ENCODE measurements at regions not wholly inside any gene's neighbourhood (a gene's known extent, or its start where the extent isn't known, plus 50 kb on each side); places are given as distances from the start of the nearest gene placed in this dataset.

DNA sequence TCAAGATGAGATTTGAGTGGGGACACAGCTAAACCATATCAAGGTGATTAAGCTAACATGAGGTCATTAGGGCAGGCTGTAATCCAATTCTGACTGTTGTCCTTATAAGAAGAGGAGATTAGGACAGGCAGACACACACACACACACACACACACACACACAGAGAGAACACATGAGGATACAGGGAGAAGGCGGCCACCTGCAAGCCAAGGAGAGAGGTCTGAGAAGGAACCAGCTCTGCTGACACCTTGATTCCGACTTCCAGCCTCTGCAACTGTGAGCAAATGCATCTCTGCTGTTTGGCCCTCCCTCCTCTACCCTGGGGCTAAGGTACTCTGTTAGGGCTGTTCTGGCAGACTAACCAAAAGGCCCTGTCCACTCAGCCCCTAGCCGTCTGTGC is 112.5 kb upstream of the GSC start:
- no peak for DNase-seq

DNA sequence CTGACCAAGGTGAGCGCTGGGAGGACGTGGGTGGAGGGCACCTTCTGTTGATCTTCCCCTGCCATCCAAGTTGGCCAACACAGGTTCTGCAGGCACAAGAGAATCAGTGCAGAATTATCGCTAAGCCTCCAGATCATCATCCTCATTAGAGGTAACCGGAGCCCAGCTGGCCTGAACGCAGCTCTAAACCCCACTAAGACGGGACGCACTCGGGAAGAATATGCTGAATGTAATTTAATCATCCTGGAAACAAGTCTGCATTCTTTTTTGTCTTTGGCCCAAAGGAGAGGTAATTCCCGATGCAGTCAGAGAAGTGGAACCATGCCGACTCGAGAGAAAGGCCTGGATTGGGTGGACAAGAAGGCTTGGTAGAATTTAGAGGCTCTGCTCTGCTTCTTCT is 111.0 kb upstream of the GSC start:
- no peak for DNase-seq

DNA sequence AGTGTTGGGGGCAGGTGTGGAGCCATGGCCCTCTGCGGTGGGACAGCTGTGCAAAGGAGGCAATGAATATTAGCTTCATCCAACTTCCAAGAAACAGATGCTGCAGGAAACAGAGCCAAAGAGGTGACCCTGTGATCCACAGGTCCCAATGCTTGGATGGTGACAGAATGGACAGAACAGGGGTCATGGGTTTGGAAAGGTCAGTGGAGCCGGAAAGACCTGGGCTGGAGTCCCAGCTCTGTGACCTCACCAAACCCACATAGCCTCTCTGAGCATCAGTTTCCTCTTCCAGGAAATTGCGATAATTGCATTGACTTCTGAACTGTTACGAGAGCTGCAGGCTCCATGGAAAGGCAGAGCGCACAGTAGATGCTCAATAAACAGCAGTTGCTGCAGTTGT is 110.2 kb upstream of the GSC start:
- DNase-seq: no peak

DNA sequence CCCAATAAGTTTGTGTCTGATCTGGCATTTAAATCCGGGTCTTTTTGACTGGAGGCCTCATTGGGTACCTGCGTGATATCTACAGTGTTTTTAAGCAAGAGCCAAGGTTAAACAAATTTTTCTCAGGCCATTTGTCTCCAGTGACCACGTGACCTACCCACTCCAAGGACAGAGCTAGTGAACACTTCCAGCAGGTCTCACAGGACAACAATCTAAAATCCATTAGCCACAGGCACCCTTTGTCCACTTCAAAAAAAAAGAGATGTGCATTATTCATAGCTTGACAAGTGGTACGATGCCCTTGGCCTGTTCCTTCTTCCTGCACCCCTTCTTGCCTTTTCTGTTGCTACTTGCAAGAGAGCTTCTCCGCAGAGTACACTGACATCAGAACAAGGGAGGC is 109.6 kb upstream of the GSC start:
- no peak for DNase-seq

DNA sequence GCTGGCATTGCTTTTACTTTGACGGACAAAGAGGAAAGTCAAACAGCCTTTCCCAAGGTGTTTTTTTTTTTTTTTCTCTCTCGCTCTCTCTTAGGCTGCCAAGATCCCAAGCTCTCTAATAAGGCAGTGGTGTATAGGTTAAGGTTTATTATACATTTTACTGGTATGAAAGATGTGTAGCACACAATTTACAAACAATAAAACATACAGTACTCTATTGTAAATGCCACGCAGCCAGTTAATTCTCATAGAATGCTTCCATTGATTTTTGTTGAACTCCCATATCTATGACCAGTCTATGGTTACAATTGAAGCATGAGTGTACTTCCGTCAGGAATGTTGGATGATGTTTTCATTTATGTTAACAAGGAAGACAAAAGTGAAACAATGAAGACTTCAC is 106.4 kb upstream of the GSC start:
- DNase-seq: no peak

DNA sequence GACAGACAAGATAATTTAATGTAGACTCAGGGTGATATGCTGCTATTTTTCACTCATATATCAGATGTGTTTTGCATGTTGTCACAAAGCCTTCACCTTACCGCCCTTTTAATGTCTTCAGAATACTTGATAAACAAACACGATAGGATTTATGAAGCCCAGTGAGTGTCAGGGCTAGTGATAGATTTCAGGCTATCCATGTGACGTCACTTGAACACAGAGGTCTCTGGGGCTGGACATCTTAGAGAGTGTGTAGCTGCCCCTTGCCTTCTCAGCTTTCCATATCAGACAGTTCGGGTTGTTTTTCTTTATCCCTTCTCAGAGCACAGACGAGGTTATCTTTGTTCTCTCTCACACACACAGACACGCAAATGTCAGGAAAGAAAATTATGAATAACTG is 105.3 kb upstream of the GSC start:
- no peak for DNase-seq

DNA sequence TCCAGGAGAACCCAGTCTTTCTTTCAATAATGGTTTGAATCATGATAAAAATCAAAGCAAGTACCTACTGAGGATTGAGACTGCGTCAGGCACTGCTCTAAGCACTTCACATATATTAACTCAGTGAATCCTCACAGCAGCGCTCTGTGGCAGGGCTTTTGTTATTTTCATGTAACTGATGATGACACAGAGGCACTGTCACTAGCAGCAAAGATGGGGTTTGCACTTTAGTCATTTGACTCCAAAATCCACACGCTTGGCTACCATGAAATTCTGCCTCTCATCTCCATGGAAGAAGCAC is 98.8 kb upstream of the GSC start:
- no peak for DNase-seq

DNA sequence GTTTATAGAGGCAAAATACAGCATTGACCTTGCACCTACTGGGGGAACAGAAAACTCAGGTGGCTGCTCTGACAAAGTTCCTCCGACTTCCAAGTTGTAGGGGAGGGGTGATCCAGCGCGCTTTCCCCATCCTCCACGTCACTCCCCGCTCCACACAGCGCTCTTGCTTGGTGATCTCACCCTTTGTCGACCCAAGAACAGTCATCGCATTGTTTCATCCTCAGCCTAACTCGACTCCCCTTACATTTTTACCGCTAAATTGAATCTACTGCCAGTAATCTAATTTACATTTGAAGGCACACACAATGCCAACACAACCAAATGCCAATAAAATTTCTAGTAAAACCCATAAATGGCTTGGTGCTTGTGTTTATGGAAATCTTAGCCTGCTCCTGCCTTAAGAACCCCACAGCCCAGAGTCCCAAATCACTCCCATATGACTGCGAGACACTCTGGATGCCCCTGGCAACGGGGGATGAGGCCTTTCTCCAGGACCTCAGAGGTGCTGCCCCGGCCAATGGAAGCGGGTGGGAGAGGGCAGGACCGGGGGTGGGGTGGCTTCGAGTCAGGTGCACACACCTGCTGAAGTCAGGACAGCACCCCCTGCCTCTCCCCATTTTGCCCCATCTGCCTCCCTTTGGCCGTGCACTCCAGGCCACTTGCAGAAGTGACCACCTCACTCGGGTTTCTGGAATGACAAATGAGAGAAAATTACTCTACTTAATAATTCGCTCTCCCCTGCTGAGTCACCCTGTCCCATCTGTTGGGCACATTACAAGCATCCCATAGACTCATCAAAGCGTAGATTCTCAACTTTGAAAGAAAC is 98.2 kb upstream of the GSC start:
- no peak for DNase-seq

DNA sequence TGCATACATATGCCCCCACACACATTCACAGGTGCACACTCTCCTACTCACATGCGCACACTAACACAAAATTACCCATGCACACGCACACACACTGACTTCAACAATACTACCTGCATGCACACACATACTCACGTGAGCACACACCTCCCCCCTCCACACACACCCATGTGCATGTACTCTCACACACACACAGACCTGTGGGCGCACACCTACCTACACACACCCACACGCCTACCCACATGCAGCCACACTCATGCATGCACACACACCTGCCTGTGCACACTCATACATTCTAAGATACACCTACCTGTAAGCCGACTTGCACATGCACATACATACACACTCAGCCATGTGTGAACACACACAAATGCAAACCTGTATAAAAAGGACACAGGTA is 97.3 kb upstream of the GSC start:
- no peak for DNase-seq

DNA sequence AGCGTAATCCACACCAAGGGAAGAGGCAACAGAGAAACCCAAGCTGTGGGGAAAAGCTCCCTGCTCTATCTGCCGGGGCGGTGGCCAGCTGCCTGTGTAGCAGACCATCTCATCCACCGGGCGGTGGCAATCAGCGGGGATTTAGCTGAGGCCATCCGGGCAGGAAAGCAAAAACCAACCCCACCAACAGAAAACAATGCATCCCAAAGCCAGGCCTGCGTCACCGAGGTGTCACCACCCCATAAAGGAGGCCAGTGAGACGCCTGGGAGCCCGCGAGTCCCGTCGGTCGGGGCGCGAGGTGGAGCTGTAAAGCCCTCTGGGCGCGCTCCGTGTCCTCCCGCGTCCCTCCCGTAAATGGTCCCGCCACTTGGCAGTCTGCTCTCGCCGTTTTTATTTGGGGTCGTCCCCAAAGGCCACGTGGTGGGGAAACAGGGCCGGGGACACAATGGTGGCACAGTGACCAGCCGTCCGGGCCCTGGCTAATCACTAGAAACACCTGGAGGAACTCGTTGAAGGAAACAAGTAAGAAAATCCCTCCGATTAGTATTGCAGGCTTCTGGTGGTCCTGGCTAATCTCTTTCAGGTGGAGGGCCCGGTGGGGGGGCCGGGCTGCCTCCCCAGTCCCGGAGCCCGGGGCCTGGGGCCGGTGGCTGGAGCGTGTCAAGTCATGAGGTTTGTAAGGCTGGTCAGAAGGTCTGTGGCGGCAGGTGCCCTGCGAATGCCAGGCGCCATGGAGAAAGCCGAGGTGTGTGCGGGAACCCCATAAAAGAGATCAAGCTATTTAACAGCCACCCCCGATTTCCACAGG is 94.7 kb upstream of the GSC start:
- DNase-seq: no peak

DNA sequence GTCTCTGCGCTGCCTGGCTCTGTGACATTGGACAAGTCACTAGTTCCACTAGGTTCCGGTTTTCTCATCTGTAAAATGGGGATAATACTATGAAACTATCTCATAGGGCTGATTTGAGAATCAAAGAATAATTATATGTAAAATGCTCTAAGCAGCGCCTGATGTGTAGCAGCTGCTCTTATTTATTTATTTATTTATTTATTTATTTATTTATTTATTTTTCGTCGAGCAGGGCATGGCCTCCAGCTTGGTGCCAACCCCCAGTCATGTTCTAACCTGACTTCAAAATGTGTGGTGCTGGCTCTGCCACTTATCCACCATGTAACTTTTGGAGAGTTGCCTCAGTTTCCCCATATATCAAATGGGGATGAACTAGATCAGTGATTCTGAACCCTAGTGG is 93.5 kb upstream of the GSC start:
- no peak for DNase-seq

DNA sequence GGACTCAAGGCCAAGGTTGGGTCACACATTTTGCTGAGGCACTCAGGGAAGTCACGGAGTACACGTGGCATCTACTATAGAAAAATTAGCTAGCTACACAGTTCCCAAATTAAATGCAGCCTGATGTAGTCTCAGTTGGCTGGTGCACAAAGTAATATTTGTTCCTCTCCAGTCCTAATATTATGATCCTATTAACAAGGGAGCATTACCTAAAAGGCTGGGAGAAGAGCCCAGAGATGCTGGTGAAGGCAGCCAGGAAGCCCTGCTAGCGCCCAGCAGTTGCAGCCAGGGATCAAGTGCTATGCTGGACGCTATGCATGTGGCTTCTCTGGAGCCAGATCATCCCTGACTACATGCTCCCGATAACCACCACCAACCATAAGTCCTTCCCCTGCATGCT is 88.0 kb upstream of the GSC start:
- DNase-seq: no peak

DNA sequence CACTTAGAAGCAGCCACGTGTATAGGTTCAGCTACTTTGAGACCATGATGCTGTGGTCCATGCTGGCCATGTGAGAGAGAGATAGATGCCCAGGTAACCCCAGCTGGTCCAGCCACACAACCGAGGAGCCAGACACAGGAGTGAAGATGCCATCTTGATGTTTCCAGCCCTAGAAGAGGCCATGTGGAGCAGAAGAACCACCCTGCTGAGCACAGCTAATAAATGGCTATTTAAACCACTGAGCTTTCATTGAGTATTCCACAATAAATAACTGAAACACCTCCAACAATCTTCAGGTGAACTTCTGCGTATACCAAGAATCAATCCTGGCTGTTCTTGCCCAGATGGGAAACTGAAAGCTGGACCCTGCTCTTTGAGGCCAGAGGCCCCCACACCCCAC is 84.0 kb upstream of the GSC start:
- DNase-seq: no peak

DNA sequence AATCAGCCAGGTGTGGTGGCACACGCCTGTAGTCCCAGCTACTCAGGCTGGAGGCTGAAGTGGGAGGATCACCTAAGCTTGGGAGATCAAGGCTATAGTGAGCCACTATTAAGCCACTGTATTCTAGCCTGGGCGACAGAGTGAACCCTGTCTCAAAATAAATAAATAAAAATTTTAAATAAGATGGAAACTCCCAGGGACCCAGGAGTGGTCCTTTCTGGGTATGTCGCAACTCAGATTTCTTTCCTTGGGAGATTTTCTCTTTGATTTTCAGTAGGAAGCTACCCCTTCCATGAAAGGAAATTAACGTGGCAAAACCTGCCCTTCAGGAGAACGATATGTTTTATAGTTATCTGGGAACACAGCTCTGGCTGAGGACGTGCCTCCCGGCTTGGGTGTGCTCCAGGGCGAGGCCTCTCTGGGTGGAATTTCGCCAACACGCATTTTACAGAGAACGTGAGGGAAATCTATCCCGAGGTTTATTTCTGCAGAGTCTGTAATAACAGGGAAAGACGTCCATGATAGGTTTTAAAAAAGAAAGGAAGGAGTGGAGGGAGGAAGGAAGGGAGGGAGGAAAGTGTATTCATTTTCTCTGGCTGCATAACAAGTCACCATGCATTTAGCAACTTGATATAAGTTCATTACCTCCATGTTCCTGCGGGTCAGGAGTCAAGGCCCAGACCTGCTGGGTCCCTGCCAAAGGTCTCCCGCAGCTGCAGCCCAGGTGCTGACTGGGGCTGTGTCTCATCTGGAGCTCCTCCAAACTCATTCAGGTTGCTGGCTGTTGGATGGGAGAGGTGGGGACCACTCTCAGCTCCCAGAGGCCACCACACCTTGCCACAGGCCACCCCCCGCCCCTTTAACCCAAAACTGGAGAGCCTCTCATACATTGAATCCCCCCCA is 80.6 kb upstream of the GSC start:
- no peak for DNase-seq

DNA sequence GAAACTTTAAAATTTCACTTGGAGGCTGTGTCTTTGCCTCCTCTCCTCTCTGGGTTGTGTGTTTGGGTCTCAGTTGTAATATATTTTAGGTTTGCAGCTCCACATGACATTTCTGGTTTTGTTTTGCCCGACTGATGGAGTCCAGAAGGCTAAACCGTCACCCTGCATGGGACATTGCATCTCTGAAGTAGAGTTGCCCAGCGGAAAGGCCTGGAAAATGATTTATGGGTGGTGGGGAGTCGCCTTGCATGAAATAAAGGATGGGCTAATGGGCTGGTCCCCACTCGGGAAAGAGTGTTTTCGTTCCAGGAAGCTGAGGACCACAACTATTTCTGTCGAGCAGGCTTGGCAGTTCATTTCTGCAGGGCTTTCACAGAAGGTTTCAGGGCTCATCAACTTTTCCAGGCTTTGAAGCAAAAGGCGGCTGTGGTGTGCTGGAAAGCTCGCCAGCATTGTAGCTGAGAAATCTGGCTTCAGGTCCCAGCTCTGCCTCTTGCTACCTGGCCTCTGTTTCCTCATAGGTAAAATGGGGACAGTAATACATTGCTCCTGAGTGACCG is 74.8 kb upstream of the GSC start:
- DNase-seq: no peak

DNA sequence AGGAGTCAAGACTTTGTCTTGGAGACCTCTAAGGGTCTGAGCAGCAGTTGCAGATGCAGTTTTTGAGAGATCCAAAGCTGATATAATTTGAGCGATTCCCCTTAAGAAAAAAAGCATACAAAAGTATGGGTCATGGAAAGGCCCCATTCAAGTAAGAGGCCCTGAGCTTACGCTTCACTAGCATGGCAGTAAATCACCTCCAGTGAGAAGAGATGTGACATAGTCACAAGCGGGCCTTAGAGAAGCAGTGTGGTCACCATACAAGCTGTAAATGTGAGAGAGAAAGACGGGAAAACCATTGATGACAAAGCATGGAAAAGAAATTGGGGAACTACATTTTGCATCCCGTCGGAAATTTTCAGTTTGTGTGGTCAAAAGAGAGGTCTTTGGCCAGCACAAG is 70.6 kb upstream of the GSC start:
- DNase-seq: no peak

DNA sequence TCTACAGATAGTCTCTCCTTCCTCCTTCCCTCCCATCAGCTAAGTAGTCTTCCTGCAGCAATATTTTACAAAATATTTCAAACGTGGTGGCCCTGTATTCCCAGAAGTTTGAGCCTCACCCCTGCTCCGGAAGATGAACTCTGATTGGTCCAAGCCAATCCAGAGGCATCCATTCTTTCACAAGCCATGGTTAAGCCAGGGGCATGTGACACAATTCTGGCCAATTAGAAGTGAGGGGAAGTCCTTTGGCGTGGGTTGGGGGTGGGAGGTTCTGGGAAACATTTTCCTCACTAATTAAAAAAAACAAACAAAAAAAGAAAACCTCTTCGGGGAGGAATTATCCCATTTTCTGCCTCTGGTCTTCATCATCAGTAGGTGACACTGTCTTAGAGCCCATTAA is 69.4 kb upstream of the GSC start:
- no peak for DNase-seq

DNA sequence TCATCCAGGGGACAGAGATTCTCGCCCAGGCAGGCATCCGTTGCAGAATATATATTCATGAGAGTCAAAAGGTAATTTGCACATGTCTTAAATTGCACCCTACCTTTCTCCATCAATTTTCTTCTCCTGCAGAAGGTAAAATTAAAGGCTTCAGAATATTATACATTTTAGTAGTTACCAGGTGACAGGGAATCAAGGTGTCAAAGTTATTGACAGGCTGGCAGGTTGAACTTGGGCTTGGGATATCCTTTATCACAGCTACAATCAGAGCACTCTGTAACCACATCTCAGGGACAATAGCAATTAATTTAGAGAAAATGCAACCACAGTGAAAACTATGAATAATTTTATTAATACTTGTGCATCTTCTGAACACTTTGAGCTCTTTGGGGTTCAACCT is 66.9 kb upstream of the GSC start:
- DNase-seq: no peak

DNA sequence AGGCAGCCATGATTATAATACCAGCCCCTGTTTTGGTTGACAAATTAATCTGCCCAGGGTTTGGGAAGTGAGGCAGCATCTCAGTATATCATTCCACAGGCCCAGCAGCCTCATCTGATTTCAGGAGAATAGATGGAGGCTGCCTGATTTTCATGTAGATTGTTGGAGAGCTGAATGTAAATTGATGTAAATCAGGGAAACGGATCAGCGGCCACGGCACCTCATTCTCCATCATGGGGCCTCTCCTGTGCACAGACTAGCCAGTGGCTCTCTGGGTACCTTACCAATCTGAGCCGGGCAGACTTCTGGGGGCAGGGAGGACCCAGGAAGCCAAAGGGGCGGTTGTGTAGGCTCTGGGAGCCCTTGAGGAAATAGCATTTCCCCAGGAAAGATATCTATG is 63.7 kb upstream of the GSC start:
- no peak for DNase-seq

DNA sequence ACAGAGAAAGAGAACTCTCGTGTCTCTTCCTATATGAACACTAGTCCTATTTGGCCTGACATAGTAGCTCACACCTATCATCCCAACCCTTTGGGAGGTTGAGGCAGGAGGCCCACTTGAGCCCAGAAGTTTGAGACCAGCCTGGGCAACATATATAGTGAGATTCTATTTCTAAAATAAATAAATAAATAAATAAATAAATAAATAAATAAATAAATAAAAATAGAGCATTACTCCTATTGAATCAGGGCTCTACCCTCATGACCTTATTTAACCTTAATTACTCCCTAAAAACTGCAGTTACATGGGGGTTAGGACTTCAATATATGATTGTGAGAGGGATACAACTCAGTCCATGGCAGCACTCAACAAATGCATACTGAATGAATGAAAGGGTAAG is 61.2 kb upstream of the GSC start:
- DNase-seq: no peak

DNA sequence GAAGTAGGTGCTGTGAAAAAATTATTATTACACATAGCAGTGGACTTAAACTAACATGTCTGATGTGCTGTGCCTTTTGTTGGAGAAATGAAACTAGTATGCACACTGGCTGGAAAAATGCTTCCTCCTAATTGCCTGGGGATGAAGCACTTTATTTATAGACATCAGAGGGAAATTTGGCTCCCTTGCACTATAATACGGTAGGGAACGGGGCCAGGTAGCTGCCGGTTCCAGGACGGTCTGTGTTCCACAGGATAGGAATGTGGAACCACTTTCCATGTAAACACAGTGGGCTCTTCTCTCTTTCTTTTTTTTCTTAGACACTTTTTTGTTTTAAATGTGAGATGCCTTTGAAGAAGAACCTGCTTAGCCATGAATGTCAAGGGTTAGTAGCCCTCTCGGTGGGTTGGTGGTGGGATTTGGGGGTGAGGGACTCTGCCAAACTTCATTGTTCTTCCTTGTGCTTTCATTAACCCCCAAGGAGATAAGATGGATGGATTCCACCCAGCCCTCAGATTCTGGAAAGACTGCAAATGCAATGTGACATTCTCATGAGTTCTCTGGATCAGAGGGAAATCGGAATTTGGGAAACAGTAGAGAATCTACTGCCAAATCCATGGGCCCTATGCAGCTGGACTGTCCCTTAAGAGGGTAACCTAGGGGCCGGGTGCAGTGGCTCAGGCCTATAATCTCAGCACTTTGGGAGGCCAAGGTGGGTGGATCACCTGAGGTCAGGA is 58.0 kb upstream of the GSC start:
- no peak for DNase-seq

DNA sequence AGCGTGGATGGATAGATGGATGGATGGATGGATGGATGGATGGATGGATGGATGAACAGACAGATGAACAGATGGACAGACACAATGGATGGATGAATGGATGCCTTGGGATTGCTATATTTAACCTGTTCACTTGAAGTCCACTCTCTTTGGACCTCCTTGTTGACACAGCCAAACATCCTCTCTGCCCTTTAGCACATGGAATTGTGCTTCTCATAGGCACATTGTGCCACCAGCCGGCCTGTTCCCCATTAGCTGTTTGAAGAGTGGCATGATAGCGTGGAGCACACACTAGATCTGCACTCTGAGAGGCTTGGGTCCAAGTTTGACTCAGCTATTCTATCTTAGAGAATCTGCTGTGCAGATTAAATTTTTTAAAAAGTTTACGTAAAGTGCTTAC is 56.9 kb upstream of the GSC start:
- no peak for DNase-seq

Data from SW 1271 (cell line).